NCI-H1417 treated with DMSO at 0.1 percent for 48 hours (cell line): ENCODE measurements at regions not wholly inside any gene's neighbourhood (a gene's known extent, or its start where the extent isn't known, plus 50 kb on each side); places are given as distances from the start of the nearest gene placed in this dataset.
"Not testable (repeated sequence)": the region's sequence is repeated elsewhere in the genome, so short reads cannot be mapped to it uniquely, and the experiment has no call there.

Experiments
- DNase-seq: peaks from one replicate; lab custom pipeline; 2025; lab: John Stamatoyannopoulos, UW

DNA sequence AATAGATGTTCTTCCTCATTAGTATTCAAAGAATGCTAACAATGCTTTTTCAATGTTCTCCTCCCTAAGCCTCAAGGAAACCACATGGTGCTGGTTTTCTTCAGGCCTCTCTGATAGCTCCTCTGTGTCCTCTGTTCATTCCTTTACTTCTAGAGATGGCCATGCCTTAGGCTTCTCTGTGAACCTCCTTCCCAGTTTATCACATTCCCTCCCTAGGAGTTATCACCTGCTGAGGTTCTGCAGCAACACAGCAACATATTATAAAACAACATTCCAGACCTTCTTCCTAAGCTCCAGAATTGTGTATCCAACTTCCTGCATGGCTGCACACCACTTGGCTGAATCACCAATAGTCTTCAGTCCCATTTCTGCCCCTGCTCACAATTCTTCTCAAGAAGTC, 325.5 kb downstream of the IRS1 start:
- no peak for DNase-seq

- no peak for DNase-seq
Observed at GRCh38 chr2:226471987-226472470, 327.6 kb downstream of the IRS1 start.

DNA sequence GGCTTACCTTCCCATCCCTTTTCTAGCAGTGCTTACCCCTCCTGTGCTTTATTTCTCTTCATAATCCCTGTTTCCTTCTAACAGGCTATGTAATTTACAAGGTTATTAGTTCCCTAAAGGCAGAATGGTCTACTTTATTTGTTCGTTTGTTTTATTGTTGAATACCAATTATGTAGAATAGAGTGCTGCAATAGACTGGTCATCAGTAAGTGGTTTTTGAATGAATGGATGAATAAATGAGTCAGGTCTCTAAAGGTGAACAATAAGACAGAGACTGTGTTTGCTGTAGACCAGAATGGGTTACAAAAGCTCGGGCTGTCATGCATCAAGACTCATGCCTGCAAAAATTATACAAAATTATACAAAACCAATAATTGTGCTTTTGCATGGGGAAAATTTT, 332.0 kb downstream of the IRS1 start:
- no peak for DNase-seq

- DNase-seq = no peak
Observed at GRCh38 chr2:226467221-226467620, 332.4 kb downstream of the IRS1 start.

DNA sequence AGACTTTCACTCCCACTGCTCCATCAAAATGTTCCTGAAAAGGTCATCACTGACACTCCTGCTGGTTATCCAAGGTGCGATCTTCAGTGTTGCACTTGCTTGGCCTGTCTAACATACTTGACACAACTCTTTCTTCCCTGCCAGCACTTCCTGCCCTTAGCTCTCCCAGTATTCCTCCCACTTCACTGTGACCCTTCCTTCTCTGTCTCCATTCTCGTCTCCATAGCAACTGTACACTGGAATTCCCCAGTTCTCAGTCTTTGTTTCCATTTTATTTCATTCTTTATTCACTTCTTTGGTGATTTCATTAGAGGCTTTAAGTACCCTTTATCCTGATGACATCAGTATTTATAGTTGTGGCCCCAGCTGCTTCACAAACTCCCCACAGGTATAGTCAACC, 333.0 kb downstream of the IRS1 start:
- DNase-seq = no peak

GRCh38 chr2:226466124-226466523, 333.5 kb downstream of the IRS1 start:
- no peak for DNase-seq

DNA sequence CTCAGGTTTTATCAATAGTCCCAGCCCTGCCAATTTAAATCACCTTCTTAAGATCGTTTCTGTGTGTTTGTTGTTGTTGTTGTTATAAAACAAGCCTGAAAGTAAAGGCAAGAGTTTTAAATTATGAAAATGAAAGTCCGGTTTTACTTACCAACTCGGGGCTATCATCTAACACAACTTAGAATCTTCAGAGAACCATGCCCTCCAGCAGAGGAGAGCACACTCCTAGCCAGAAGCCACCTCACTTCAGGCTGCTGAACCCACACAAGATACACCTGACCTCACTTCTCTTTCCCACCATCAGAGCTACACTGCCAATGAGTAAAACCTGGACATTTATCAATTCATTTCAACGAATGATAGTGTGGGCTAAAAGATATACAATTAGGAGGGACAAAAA, 335.2 kb downstream of the IRS1 start:
- no peak for DNase-seq

DNA sequence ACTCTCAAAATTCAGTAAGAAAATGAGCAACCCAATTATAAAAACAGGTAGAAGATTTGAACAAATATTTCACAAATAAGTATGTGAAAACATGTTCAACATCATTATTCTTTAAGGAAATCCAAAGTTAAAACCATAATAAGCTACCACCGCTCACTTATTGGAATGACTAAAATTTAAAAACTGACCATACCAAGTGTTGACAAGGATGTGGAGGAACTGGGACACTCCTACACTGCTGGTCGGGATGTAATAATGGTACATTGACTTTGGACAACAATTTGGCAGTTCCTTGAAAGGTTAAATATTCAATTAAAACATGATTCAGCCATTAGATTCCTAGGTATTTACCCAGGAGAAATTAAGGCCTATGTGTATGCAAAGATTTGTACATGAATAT, 336.5 kb downstream of the IRS1 start:
- no peak for DNase-seq

GRCh38 chr2:226461981-226462380, 337.6 kb downstream of the IRS1 start:
- no peak for DNase-seq

DNA sequence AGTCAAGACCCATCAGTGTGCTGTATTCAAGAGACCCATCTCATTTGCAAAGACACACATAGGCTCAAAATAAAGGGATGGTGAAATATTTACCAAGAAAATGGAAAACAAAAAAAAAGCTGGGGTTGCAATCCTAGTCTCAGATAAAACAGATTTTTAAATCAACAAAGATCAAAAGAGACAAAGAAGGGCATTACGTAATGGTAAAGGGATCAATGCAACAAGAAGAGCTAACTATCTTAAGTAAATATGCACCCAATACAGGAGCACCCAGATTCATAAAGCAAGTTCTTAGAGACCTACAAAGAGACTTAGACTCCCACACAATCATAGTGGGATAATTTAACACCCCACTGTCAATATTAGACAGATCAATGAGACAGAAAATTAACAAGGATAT, 343.5 kb downstream of the IRS1 start:
- not testable (repeated sequence) for DNase-seq

- no peak for DNase-seq
Observed at GRCh38 chr2:226452768-226453167, 346.9 kb downstream of the IRS1 start.

- no peak for DNase-seq
Observed at GRCh38 chr2:226451486-226451885, 348.1 kb downstream of the IRS1 start.

GRCh38 chr2:226450141-226450540, 349.5 kb downstream of the IRS1 start:
- no peak for DNase-seq

GRCh38 chr2:226447338-226448300, 352.0 kb downstream of the IRS1 start:
- DNase-seq = no peak

DNA sequence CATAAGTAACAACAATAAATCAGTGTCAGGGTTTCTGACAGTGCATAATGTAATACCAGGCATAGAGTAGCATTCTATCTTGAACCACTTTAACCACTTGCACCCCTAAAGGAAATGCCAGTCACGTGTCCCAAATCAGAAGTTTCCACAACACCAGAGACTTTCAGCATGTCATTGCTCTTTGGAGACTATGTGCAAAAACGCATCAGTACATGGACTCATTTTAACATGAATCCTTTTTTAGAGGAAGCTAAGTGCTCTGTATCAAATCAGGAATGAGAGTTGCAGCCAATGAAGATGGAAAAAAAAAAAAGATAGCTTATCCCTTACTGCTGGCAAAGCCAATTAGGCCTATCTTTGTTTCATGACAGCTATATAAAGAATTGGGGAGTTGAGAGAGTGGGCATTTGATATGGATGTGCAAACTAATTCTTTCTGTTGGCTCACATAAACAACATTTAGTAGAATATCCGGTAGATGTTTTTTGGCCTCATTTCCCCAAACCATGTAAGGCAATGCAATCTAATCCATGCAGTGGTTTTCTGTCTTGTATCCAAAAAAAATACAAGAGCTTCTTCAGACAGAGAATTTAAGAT, 353.1 kb downstream of the IRS1 start:
- no peak for DNase-seq

- no peak for DNase-seq
Observed at GRCh38 chr2:226445216-226445861, 354.3 kb downstream of the IRS1 start.

DNA sequence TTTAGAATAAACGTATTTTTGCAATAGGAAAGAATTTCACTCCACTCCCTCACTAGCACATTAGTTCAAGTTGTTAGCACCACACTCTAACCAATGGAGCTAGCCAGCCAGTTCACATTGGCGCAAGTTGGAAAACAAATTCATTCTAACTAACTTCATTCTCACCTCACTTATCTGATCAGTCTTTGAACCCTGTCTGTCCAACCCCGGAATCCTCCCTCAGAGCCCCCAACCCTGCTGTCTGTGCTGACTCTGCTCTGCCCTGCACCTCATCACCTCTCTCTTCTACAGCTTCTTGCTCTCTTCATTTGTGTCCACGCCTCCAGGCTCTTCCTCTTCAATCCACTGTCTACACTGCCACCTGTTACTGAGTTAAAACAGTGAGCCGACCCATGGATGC, 356.5 kb downstream of the IRS1 start:
- no peak for DNase-seq

DNA sequence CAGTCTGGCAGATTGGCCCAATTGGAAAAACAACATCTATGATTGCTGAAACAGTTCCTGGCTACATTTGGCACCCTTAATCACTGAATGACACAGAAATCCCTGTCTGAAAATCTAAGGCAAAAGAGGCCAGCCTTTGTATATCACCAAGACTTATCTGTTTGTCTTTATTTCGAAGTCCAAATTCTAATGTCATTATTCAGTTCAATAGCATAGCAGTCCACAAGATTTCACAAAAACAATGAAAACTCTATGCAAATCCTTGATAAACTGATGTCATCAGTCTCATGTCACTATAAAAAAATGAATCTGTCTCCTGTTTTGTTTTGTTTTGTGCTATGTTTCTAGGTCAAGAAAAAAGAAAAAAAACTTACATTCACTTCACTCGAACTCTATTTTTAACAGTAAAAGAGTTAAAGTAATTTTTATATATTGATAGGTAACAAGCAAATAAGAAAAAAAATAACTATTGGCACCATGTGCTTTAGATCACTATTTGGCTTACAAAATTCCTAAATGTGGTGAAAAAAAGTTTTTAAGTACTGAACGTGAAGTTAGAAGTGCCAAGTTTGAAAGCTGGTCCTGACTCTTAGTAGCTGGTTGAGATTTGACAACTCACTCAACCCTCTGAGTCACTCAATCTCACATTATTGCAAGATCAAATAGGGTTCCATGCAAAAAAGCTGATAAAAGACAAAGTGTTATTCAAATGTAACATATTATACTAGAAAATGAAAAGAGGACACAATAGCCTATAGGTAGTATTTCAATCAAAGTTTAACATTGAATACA, 359.3 kb downstream of the IRS1 start:
- no peak for DNase-seq

GRCh38 chr2:226439337-226439736, 360.3 kb downstream of the IRS1 start:
- DNase-seq = no peak

DNA sequence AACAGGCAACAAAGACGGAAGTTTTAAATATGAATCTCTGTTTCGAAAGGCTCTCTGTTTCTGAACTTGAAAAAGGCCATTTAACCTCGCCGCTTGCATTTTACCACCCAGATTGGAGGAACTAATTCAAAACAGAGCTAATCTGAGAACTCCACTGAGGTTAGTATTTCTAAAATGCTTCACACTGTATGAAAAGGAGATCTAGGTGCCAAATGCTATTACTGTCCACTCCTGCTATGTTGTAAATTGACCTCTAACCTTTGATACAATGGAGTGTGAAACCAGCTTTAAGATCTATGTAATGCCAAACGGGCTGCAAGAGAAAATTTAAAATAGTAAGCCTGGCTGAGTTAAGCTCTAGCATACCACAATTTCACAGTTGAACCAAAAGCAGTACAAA, 364.5 kb downstream of the IRS1 start:
- no peak for DNase-seq

- DNase-seq = no peak
Observed at GRCh38 chr2:226434702-226435101, 364.9 kb downstream of the IRS1 start.
